ENCODE measurements at regions not wholly inside any gene's neighbourhood (a gene's known extent, or its start where the extent isn't known, plus 50 kb on each side); places are given as distances from the start of the nearest gene placed in this dataset.

DNA sequence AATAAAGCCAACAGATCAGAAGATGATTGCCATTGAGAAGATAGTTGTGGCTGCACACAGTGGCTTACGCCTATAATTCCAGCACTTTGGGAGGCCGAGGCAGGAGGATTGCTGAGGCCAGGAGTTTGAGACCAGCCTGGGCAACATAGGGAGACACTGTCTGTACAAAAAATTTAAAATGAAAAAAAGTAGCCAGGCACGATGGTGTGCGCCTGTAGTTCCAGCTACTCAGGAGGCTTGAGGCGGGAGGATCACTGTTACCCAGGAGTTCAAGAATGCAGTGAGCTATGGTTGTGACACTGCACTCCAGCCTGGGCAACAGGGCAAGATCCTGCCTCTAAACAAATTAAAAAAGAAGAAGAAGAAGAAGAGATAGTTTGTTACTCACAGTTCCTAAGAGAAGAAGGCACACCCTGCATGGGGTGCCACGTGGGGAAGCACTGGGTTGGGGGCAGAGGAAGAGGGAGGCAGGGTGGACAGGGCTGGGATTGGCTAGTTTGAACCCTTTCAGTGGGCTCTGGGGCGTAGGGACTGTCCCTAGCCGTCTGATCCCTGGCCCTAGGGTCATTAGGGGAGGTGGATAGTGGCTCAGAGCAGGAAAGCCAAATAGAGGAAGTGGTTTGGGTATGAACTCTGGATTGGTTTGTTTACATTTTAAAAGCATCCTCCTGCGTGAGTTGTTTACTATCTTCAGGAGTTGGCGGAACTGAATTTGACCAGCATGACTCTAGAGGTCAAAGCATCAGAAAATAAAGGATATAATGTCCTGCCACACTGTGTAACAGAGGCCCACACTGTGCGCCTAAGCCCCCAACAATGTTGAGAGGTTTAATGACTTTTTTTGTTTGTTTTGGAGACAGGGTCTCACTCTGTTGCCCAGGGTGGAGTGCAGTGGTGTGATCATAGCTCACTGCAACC, 60.5 kb upstream of the MEDAG start:
- no peak for DNase-seq

DNA sequence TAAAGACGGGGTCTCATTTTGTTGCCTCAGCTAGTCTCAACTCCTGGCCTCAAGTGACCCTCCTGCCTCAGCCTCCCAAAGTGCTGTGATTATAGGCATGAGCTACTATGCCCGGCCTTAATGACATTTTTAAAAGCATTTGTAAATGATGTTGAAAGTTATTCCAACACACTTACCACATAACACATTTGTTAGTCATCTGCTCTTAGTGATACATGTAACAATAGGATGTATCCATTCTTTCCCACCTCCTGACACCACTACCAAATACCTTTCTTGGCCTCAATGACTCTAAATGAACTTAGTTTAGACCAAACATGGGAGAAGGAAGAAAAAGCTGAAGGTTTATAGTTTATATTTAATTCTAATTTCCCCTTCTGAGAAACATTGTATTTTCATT, 59.8 kb upstream of the MEDAG start:
- no peak for DNase-seq

DNA sequence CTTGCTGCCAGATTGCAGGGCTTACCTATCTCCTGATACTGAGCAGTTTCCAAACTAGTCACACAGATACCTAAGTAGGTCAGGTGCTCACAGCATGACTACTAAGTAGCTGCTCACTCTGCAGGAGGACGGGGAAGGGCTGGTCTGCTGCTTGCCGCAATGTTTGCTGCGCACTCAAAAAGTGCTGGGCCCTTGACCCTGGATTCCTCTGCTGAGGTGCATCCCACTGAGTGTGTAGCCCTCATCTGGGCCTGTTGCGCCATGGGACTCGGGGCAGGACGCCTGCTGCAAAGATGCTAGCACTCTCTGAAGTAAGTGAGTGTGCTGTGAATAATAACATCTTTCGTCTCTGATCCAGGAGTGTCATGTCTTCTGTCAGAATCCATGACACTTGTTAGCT, 59.2 kb upstream of the MEDAG start:
- DNase-seq, result no peak

DNA sequence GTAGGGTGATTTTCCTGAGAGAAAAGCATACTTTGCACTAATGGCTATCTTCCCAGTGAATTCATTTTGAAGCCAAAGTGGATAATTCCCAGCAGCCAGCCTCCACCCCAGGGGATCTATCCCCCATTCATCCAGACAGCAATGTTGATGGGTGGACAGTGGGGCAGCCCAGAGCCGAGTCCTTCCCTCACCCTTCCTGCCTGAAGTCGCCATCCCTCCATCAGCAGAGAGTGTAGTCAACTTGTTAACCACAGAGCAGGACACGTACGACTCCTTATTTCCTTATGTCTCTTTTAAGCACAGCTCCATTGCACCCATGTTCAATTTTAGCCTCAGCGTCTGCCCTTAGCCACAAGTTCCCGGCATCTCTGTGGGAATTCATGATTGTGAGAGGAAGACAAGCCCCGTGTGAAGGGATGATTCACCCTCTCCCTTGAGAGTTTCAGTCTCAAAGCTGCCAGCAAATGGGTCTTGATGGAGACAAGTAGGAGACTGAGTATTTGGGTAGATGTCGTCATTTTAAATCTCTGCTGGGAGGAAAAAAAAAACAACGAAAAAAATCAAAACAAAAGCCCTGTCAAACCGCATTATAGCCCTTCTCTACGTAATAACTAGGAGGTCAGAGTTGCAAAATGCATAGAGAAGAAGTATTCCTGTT, 58.3 kb upstream of the MEDAG start:
- DNase-seq, result no peak

DNA sequence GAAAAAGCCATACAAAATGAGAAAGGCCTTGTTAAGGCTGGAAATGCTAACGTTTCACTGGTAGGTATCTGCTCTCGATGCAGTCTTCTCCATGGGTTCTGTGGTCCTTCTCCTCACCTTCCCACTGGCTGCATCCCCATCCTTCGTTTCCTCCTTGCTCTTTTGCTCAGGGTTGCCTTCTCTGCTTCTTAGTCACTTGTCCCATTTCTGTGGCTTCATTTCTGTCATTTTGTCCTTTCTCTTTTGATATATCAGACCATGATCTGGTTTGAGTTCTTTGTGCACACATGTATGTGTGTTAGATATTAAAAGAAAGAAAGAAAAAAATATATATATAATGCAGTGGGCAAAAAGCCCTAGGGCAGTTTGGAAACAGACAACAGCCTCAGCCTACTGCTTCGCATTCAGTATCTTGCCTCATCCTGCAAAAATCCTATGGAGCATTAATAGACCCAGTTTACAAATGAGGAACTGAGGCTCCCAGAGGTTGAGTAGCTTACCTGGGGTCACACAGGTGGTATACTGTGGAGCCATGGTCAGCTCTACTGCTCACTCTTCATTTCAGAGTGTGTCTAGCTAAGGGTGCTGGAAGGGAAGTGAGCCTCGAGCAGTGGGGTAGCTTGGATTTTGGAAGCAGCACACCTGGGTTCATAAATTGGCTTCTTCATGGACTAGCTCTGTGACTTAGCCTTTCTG, 57.6 kb upstream of the MEDAG start:
- no peak for DNase-seq

DNA sequence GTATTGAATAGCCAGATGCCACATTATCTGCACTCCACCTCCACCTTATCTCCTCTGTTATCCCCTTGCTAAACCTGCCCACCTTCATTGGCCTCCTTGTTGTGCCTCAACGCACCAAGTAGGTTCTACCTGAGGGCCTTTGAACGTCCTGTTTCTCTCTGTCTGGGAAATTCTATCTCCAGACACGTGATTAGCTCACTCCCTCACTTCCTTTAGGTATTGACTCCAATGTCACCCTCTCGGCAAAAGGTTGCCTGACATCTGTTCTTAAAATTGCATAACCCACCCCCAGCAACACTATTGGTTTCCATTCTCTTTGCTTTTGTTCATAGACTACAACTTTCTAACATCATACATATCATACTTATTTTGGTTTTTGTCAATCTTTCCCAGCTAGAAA, 56.5 kb upstream of the MEDAG start:
- no peak for DNase-seq

DNA sequence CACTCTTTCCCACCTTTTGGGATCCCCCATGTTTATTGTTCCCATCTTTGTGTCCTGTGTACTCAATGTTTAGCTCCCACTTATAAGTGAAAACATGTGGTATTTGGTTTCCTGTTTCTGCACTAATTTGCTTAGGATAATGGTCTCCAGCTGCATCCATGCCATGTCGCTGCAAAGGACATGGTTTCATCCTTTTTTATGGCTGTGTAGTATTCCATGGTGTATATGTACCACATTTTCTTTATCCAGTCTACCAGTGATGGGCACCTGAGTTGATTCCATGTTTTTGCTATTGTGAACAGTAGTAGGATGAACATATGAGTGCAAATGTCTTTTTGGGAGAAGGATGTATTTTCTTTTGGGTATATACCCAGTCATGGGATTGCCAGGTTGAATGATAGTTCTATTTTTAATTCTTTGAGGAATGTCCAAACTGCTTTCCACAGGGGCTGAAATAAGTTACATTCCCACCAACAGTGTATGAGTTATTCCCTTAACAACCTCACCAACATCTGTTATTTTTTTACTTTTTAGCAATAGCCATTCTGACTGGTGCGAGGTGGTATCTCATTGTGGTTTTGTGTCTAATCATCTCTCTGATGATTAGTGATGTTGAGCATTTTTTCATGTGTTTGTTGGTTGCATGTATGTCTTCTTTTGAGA, 55.7 kb upstream of the MEDAG start:
- no peak for DNase-seq

DNA sequence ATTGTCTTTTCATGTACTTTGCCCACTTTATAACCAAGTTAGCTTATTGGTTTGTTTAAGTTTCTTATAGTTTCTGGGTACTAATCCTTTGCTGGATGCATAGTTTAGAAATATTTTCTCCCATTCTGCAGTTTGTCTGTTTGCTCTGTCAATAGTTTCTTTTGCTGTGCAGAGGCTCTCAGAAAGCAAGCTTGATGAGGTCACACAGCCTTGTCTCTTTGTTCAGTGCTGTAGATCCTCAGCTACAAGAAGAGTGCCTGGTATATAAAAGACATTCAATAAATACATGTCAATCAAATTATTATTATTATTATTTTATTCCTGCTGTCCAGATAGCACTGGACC, 55.2 kb upstream of the MEDAG start:
- no peak for DNase-seq

DNA sequence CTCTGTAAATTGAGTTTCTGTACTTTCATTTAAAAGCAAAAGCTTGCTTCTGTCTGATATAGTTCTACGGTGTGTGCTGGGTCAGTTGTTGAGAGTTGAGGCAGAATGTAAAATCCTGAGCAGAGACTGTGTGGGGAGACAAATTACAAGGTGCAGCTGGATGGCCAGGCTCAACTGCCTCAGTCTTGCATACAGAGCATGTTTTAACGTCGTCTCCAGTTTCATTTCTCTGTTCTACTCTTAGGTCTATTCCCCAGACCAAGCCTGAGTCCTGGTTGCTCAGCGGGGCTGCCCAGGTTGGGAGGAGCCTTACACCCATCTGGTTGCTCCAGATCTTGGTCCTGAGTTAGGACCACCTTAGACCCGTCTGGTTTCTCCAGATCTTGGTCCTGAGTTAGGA, 54.4 kb upstream of the MEDAG start:
- DNase-seq, result no peak

DNA sequence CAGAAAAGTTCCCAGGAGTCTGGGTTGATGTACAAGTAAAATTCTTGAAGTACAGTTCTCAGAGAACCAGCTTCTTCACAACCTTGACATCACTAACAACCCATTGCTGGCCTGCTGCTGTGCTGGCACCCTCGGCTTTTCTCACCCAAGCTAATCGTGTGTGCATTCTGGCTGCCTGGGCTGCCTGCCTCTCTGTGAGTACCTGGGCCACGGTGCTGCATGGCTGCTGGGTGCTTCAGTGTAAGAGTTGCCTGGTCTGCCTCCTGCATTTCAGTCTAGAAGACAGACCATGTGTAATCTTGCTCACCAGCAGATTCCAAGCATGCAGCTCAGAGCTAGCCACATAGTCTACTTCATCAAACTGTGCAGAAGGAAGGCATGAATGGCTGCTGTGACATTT, 50.5 kb upstream of the MEDAG start:
- no peak for DNase-seq

DNA sequence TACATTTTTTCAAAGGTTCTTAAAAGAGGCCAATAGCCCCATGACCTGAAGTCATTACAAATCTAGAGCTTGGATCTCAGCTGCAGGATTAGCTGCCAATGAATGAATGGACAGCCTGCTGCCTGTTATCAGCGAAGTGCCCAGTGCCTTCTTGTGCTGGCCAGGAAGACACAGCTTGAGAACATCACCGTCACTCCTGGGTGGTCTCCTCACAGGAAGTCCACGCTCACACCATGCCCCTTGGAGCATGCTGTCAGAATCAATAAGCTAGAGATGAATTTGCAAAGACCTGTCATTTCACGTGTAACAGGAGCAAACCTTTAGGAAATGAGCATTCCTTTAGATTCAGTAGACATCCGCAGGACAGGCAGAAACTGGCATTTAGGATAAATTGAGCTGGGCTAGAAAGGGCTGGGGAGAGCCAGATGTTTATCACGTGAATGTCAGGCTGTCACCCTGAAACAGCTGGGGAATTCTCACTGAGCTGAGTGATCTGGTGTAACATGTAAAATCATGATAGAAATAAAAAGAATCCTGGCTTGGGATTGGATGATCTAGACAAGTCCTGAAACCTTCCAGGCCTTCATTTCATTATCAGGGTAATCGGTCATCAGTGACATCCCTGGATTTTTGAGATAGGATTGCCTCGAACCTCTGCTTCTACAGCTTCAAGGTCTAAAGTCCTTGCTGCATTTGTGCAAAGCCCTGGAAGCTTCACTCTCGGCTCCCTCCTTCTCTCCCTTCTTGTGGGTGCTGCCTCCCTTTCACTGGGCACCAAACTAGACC, 49.9 kb upstream of the MEDAG start:
- no peak for DNase-seq
